GM12878 (cell line): ENCODE measurements at regions not wholly inside any gene's neighbourhood (a gene's known extent, or its start where the extent isn't known, plus 50 kb on each side); places are given as distances from the start of the nearest gene placed in this dataset.

Experiments
- BMI1 ChIP-seq: fragments of 450-650 bp; IDR thresholded peaks from 2 replicates; pipeline ENCODE4 v1.6.1; 2016; ENCODE audit warnings: mild to moderate bottlenecking, moderate library complexity, borderline replicate concordance
- E2F8 ChIP-seq: fragments of 450-650 bp; IDR thresholded peaks from 2 replicates; pipeline ENCODE4 v1.6.1; 2018; ENCODE audit warnings: mild to moderate bottlenecking, low read depth, moderate library complexity; ENCODE audit not compliant: partially characterized antibody
- EZH2 ChIP-seq: IDR thresholded peaks from 2 replicates; pipeline ENCODE4 v1.6.1; 2012; ENCODE audit warnings: low read depth, mild to moderate bottlenecking, control low read depth, inconsistent platforms, low read length, borderline replicate concordance; ENCODE audit not compliant: control insufficient read depth
- FOS ChIP-seq: IDR thresholded peaks from 3 replicates; pipeline ENCODE4 v1.6.1; 2011; ENCODE audit warnings: borderline replicate concordance; ENCODE audit not compliant: insufficient read length; ENCODE audit errors: extremely low read depth
- RBBP5 ChIP-seq: fragments of 200-600 bp; sonication (generic); conservative IDR thresholded peaks from 2 replicates; pipeline ENCODE4 v1.6.1; 2016
- ZBTB4 ChIP-seq: fragments of 450-650 bp; formaldehyde crosslinking; IDR thresholded peaks from 2 replicates; pipeline ENCODE4 v1.4.0; 2022; ENCODE audit warnings: mild to moderate bottlenecking, moderate library complexity
- ZBTB40 ChIP-seq: fragments of 450-650 bp; IDR thresholded peaks from 2 replicates; pipeline ENCODE4 v1.6.1; 2016; ENCODE audit warnings: mild to moderate bottlenecking, moderate library complexity, borderline replicate concordance
- ZNF274 ChIP-seq: IDR thresholded peaks from one replicate; pipeline ENCODE4 v1.8.0; 2011; ENCODE audit not compliant: insufficient read length, insufficient read depth
- ZNF622 ChIP-seq: fragments of 450-650 bp; IDR thresholded peaks from 2 replicates; pipeline ENCODE4 v1.6.1; 2017; ENCODE audit warnings: mild to moderate bottlenecking, inconsistent platforms

GRCh38 chr12:58458102-58458501 lies 462.2 kb downstream of the LRIG3 start (continued):
- TF ChIP-seq ZBTB4 (CRISPR knock-in tag) (no peak), ZNF622 (no peak), E2F8 (no peak), EZH2 (no peak), RBBP5 (no peak), BMI1 (no peak), ZBTB40 (no peak), ZNF274 (no peak), FOS (no peak)
- TF ChIP-seq, all 136 proteins: peak for 0
